ENCODE measurements at regions not wholly inside any gene's neighbourhood (a gene's known extent, or its start where the extent isn't known, plus 50 kb on each side); places are given as distances from the start of the nearest gene placed in this dataset.

DNA sequence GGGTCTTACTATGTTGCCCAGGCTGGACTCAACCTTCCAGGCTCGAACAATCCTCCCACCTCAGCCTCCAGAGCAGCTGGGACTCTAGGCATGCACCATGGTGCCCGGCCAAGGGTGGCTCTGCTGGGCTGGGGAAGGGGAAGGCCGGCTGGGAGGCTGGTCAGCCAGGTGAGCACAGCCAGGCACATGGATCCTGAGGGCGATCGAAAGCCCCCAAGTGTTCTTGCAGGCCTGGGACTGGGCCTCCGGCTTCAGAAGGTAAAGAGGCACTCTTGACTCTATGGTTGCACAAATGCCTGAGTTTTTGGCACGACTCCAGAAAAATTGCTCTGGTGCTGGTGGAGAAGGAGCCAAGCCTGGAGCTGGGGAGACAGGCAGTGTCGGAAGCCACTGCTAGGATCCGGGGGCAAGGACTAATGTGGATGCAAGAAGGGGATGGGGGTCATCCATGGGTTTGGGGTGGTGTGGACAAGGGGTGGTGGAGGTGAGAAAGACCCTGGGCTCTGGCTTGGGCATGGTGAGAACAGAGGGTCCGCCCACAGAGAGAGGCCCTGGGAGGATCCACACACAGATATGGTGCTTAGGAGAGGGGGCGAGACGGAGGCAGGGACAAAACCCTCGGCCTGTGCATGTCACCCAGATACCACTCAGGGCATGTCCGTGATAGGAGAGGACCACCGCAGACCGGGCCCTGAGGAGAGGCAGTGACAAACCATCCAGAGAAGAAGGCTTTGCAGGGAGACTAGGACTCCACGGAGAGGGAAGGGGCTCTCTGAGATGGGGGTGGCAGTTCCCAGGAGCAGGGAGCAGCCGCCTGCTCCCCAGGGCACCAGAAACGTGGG lies 51.1 kb upstream of the COL5A1 start:
- no peak for DNase-seq

DNA sequence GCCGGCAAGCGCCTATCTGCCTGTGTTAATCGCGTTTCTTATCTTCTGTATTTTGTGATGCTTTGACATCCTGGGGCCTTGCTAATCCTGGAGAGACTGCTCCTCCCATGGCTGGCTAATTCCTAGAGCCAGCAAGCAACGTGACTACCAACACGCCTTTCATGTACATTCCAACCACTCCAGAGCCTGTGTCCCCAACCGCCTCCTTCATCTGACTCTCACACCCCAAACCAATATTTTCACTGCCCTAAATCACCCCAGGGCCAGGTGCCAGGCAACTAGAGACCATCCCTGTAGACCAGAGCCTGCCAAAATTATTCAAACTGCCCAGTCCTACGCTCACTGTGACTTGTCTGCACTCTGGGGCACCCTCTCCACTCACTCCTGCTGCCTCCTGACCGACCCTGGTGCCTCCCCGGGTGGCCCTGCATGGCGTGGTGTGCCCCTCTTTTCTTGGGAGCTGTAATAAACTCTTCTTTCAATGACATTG lies 50.5 kb upstream of the COL5A1 start:
- DNase-seq, result no peak

GRCh38 chr9:134591573-134591981 lies 50.0 kb upstream of the COL5A1 start:
- no peak for DNase-seq
